ENCODE measurements at regions not wholly inside any gene's neighbourhood (a gene's known extent, or its start where the extent isn't known, plus 50 kb on each side); places are given as distances from the start of the nearest gene placed in this dataset.

DNA sequence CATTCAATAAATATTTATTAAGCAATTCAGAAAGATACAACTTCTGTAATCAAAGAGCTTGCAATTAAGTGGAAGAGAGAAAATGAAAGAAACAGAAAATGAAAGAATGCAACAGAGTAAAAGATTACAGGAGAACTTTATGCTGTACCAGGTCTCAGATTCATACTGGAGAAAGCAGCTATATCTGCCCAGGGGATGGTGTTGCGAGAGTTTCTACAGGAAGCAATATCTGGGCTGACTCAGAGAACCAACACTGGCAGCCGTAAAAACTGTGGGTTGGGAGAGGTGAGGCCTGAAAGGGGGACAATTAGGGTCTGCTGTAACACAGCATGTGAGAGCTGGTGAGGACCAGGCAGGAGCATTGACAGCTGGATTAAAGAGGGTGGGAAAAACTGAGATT lies 256.7 kb upstream of the TCF21 start:
- DNase-seq, result no peak

DNA sequence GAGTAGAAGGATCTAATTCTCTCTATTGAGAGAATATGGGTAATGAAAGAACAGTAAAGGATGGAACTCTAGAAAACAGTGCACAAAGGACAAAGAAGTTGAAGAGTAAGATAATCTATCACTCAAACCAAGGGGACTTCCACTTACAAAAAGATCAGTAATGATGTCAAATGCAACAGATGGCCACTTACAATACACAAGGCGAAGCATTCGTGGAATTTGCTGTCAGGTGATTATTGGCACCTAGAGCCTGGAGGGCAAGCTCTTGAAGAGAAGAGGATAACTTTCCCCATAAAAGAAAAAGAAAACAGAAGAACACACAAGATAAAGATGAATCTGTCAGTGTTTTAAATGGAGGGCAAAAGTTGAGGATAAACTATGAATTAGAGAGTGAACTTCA lies 256.0 kb upstream of the TCF21 start:
- DNase-seq, result no peak

DNA sequence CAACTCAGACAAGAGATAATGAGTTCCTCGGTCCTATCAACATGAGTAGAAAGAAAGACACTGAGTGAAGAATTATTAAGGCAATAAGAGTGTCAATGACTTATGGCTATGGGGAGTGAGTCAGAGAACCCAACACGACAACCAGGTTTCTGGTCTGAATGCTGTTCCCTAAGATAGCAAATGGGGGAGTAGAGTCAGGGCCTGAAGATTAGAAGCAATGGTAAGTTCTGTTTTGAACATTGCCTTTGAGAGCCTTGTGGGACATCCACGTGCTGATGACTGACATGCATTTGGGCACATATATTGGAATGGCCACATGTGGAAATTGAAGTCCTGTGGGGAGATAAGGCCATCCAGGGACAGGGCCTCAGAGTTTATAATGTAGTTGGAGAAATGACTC lies 254.4 kb upstream of the TCF21 start:
- no peak for DNase-seq

DNA sequence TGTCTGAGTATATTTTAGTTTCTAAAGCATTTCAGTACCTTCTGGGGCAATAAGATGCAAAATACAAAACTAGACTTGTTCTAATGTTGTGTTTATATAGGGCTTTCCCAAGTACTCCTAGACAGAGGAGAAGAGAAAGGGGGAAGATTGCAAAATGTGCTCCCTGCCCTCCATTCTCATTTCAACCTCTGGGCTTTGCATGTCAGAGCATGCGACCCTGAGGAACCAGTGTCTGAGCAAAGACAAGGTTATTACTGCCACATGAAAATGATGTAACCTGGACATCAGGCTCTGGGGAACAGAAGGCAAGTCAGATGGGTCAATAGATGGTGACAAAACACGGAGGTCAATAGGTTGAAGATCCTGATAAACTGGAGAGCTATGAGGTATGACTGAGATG lies 253.5 kb upstream of the TCF21 start:
- DNase-seq, result no peak

DNA sequence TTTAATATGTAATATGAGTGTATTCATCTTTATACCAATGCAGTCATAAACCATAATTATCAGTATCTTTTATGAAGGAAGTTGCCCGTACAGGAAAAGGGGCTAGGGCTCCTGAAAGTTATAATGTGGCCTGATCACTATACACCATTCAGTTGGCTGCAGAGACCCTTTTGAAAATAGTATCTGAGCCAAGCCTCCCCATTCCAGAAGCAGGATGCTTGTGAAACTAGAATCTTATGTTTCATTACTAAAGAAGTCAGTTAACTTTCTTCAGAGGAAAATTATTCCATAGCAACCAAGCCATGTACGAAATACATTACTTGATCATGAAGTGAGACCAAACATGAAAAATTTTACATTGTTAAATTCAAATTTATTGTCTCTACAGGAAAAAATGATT lies 251.5 kb upstream of the TCF21 start:
- DNase-seq, result no peak

DNA sequence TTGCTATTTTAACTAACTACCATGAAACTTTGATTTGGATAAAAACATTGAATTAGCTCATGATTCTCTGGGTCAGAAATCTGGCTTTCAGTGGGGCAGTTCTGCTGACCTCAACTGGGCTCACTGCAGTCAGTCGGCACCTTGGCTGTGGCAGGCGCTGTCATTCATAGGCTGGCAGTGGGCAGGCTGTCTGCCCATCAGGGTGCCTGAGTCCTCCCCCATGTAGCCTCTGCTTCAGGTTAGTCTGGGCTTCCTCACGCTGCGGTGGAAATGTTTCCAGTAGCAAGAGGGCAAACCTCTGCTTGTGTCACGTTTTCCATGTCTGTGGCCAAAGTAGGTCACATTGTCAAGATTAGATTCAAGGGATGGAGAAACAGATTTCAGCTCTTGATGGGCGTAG lies 251.0 kb upstream of the TCF21 start:
- no peak for DNase-seq

DNA sequence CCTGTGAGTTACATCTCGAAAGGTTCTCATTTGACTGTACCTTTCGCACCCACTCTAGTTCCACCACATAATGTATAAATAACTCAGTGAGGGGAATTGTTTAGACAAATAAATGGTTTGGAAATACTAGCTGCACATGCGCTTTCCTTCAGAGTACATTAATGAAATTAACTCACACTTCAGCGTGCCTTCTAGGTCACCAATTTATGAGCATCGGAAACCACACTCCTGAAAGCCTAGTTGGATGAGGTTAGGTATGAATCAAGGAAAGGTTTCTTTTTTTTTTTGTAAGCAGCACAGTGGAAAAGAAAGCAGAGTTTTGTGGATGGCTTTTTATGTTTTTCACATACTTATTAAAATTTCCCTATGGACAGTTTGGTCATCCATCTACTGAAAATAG lies 247.8 kb upstream of the TCF21 start:
- DNase-seq, result no peak

DNA sequence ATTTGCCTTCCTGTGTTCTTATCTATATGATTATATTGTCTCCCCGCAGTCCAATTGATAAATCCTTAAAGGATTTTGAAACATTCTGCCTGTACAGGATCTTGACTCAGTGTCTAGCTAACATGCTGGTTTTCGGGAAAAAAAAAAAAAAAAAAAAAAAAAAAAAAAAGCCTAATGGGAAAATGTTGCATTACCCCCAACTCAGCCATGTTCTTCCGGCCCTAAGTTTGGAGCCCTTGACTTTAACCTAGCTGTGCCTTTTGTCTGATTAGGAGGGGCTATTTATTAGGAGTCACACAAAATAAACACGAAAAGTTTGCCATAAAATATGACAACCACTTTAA lies 244.4 kb upstream of the TCF21 start:
- DNase-seq, result no peak

DNA sequence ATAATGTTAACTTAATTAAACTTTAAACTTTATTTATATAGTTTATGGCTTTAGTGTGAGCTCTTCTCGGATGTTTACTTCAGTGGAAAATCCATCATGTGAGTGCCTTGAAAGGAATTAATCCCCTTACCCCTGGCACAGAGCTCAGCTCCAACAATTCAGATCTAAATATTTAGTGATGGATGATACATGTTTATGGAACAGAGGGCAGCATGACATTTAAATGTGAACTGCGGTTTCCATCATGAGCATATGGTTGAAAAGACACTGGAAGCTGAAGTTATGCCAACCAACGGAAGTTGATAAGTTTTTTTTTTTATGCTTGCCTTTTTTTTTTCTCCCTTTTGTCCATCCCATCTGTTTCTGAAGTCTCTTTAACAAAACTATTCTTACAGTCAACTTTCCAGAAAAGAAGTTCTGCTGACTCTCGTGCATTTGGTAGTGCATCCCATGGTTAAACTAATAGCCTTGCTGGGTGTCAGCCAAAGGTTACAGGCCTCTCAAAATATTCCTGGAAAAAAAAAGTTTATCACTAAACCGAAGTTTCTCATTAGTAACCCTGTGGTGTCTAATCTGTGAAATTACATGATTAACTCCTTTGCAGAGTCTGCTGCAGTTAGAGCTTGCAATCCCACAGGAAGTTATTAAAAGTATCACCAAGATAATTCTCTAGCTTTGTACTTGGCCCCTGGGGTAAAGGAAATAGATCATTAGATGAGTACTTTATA lies 243.9 kb upstream of the TCF21 start:
- no peak for DNase-seq

DNA sequence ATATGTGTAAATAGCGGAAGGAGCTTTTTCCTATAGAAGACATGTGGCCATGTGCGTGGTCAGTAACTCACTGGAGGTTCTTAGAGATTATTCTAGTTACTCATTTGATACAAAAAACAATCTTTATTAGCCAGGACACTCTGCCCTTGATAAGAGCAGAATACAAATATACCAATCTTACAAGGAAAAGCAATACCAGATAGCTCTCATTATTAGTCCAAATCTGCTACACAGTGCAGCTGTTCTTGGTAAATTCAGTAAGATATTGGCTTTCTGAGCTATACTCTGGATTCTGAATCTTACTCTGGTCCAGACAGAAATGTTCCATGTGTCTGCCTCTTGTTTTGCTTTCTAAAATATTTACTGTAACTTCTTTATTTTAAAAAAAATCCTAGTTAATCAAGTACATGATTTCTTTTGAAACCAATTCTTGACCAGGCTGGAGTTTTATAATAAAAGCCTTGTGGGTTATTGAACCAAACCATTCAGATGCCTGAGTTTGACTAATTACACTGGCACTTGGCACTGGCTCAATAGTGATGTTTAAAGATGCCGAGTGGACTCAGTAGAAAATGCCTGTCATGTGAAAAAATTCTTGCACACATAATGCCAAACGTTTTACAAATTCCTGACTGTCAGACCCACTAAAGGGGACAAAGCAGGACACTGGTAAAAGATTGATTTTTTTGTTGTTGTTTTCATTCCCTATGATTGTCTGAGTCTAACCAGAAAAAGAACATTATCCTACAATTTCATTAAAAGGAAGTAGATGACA lies 242.8 kb upstream of the TCF21 start:
- no peak for DNase-seq

DNA sequence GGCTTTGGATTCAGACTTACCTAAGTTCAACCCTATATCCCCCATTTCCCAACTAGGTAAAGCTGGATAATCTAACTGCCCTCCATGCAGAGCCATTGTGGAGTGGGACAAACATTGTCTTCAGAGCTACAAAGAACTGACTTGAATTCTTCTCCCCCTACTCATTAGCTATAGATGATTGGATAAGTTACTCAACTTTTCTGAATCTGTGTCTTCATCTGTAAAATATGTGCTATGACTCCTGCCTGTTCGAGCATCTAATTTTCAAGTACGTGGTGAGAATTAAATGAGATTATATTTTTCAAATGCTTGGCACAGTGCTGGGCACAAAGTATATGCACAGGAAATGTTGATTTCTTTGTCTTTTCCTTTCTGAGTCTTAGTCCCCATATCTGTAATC lies 240.3 kb upstream of the TCF21 start:
- no peak for DNase-seq

DNA sequence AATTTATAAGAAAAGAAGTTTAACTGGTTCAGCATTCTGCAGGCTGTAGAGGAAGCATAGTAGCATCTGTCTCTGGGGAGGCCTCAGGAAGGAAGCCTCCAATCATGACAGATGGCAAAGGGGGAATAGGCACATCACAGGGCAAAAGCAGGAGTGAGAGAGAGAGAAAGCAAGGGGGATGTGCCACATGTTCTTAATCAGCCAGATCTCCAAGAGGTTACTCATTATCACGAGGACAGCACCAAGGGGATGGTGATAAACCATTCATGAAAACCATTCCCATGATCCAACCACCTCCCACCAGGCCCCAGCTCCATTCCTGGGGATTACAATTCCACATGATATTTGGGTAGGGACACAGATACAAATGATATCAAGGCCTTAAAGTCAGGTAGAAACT lies 217.5 kb upstream of the TCF21 start:
- no peak for DNase-seq

DNA sequence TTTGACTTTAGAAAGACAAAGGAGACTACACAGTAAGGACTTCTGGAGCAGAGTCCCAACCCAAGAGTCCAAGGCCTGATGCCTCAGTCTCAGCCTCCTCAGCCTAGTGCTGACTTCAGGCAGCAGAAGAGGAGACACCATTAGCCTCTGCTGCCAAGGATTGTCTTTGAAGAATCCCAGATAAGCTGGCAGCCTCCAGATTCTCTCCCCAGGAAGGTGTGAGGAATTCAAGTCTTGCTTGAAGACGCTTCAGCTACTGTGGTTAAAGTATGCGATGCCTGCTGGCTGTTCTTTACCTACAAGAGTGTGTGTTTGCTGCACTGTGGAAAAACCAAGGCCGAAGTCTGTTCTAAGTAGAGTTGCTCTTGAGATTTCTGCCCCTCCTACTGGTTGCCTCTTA lies 215.9 kb upstream of the TCF21 start:
- DNase-seq, result no peak

DNA sequence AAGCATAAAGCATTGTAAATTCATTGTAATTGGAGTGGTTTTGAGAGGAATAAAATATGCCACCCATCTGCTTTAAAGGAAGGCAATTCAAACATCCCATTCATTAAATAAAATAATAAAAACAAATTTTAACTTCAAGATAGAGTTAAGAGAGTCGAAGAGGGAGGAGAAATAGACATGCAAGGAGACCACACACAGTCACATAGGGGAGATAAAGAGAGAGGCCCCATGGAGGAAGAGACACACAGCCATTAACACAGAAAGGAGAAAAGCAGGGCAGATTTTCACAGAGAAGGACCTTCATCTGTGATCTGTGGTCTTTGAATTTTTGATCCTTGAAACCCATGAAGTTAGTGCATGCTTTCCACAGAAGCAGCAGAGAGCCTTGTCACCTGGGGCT lies 214.3 kb upstream of the TCF21 start:
- no peak for DNase-seq

DNA sequence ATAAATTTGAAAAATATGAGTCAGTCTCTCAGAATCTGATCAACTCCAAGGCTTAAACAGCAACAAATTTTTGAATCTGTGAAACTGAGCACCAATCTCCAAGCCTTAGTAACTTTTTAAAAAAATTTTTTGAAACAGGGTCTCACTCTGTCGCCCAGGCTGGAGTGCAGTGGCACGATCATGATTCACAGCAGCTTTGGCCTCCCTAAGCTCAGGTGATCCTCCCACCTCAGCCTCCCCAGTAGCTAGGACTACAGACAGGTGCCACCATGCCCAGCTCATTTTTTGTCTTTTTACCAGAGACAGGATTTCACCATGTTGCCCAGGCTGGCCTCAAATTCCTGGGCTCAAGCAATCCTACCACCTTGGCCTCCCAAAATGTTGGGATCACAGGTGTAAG lies 207.9 kb upstream of the TCF21 start:
- DNase-seq, result no peak

DNA sequence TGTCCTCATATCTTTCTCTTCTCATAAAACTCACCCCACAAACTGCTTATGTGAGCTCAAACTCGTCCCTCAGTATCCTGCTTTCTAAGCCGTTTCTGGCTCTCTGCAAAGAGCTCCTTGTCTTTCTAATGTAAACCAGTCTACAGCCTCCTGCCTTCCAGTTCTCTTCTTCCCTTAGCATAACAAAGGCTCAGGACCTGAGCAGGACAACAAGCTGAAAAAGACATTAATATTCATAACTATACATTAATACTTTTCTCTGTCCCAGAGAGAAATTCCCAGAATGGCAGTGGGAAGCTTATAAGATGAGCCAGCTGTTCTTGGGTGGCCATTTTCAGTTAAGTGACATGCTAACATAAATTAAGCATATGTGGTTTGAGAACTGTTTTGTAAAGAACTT lies 207.0 kb upstream of the TCF21 start:
- DNase-seq, result no peak

DNA sequence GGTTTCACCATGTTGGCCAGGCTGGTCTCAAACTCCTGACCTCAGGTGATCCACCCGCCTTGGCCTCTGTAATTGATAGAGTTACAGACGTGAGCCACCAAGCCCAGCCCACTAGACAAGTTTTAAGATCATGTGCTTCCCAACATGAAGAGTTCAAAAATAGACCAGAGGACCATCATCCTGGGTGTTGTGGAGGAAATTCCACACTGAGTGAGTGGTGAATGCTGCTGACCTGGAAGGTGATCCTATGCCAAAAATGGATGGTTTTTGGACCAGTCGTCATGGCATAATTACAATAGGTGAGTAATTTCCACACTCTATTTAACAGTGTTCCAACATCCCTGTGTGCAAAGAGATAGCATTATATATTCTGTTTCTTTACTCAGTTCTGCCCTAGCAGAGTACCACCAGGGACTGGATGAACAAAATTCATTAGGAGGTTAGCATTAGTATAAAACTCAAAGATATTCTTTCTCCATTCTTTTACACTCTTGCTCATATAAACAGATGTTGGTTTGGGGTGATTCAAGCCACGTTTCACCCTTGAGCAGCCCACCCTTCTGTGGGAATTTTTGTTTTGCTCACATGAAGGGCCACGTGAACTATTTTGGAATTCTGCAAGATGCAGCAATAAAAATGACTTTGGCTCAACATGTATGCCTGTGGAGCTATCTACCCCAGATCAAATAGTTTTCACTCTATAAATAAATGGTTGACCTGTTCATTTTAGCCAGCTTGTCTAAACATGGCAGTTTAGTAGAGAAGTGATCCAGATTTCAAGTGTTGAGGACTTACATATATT lies 206.2 kb upstream of the TCF21 start:
- DNase-seq, result no peak

DNA sequence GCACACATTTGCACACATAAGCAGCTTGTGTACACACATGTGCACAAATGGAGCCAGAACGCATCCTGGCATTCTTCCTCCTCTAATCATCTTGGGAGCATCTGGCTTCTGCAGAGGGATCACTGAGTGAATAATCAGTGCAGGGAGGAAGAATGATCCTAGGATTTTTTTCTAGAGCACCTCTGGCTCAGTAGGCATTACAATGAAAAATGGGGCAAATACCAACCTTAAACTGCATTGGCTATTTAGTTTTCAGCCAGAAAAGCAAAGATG lies 205.7 kb upstream of the TCF21 start:
- DNase-seq, result no peak

DNA sequence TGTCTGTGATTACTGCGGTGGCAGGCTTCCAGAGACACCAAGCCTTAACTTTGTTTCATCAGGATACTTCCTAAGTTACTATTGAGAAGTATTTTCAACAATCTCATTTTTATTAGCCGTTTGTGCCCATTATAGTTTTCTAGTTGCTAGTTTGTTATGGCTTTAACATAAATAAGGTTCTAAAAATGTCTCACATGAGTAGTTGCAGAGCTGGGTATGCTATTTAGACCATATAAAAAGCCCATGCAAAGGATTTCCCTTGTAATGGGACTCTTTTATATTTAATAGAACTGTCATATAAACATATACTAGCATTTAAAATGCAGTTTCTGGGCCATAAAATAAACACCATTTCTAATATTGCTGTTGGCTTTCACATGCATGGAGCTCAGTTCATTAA lies 205.3 kb upstream of the TCF21 start:
- DNase-seq, result no peak

DNA sequence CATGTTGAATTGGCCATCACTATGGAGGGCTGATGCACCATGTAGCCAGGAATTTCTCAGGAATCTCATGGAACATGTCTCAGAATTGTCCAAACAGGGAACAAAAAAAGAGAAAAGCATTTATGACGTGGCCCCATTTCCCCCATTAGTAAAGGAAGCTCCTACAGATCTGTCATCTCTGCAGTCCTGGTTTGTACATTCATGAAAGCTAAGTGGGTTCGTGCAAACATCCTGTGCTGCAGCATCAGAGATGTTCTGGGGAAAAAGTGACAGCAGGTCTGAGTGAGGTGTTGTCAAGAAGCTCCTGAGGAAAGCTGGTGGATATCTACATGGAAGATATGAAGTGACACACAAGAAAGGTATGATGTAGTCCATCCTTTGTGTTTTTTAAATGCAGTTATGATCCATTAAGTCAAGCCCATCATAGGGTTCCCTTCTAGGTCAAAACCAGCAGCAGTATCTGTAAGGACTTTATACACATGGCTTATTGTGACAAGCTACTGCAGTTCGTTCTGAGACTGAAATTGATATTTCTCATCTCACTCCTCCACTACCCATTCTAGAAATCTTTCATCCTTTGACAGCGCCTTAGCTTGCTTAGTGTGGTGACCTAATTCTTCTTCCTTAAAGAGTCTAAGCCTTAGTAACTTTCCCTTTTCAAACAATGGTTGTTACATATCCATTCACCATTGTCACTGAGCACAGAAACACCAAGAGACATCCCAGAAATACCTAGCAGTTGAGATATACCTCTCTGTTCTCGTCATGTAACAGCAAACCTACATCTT lies 200.0 kb upstream of the TCF21 start:
- DNase-seq, result no peak

DNA sequence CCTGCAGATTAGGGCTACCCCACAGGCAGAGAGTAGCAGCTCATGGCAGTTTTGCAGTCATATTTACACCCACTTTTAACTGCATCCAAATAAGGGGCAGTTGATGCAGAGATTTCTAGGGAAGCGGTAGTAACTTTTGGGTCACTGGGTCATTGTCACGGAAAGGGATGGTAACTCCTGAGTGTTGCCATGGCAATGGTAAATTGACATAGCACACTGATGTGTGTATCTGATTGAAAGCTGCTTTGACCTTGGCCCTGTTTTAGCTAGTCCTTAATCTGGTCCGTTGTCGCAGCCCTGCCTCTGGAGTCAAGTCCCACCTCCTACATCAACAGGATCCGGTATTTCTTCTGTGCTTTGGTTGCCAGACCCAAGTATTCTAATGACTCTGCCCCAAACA lies 199.1 kb upstream of the TCF21 start:
- no peak for DNase-seq

DNA sequence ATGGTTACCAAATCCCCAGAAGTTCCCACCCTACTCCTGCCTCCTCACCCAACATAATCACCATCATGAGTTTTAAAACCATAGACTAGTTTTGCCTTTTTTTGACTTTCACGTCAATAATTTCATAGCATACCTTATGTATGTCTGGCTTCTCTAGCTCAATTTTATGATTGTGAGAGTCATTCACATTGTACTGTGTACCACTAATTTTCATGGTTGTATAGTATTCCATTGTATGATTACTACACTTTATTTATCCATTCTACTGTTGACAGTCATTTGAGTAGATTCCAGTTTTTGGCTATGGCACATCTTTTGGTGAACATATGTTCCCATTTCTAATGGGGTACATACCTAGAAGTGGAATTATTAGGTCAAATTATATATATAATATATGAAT lies 195.3 kb upstream of the TCF21 start:
- DNase-seq, result no peak

DNA sequence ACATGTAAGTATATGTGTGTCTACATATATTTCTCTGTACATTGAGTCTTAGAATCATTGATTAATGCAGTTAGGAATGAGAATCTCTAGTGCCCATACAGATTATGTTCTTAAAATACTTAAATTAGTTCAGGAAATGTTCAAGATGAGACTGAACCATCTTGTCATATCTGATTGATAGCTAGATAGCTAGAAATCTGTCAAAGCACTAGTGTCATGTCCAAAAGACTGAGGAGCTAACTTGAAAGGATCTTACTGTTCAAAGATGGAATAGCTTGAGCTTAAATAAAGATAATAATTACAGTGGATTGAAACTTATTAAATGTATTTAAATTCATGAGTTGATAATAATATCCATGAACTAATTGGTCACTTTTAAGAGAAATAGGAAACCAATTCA lies 191.7 kb upstream of the TCF21 start:
- DNase-seq, result no peak

DNA sequence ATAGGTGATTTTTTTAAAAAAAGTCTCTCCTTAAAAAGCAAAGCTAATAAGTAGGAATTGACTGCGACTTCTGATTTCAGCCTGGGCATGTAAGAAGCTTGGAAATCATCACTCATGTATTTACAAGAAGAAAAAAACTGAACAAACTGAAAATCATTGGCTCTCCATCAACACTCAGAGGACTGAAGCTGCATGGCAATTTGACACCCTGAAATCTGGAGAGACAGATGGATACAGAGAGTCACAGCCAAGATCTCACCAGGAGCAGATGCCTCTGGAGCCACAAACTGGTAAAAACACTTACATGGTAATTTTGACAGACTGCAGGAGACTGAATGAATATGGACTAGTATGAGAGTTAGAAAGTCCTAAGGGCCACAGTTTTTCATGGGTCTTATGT lies 191.2 kb upstream of the TCF21 start:
- DNase-seq, result no peak
